Urinary bladder (tissue), 3 donors: ENCODE measurements at regions not wholly inside any gene's neighbourhood (a gene's known extent, or its start where the extent isn't known, plus 50 kb on each side); places are given as distances from the start of the nearest gene placed in this dataset.
A peak's percentile ranks its signal among the peaks of the same experiment; 100 is the strongest.

Source experiments
- DNase-seq: peaks from one replicate; pipeline ENCODE4 v3.0.0-alpha.2; 2015; ENCODE audit errors: extremely low spot score
- H3K27ac ChIP-seq: one replicate; pipeline ENCODE4 v1.5.1; 2013; ENCODE audit warnings: low read depth, mild to moderate bottlenecking, moderate library complexity
- H3K36me3 ChIP-seq: one replicate; pipeline ENCODE4 v1.6.1; 2013; ENCODE audit warnings: mild to moderate bottlenecking, moderate library complexity; ENCODE audit not compliant: insufficient read depth
- H3K4me1 ChIP-seq: one replicate; pipeline ENCODE4 v1.6.1; 2013; ENCODE audit warnings: mild to moderate bottlenecking, moderate library complexity; ENCODE audit not compliant: insufficient read depth
- H3K4me3 ChIP-seq: one replicate; pipeline ENCODE4 v1.5.1; 2013; ENCODE audit warnings: low read depth, low read length
- WGBS: extraction: QIAGEN DNeasy Blood & Tissue Kit; methylation state at CpG from one replicate; pipeline ENCODE4 v1.1.7; 2013; 5-methylcytosine and 5-hydroxymethylcytosine counted together
- donor health status: healthy with polysubstance abuse.
- donor health status: healthy.

DNA sequence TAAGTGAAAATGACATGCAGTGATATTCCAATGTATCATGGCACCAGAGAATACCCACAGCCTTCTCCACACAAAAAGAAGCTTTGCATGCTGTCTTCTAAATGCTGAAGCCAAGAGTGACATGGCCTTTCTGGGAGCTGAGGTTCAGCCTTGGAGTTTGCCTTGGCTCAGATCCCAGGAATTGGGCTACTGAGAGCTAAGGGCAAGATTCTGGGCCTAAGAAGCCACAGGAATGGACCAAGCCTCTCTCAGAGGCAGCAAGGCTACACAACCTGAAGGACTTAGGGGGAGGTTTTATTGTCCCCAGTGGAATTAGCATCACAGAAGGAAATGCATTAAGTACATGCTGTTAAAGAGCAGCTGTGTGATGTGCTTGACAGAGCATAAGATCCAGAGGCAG, 1078.5 kb downstream of the TUSC7 start:
- Histone ChIP-seq H3K4me1 (no peaks in the 10 kb centered on the region), H3K27ac (no peak overlapping the region), H3K36me3 (no peaks in the 10 kb centered on the region), H3K4me3 (no peak overlapping the region)
- no peak for DNase-seq

DNA sequence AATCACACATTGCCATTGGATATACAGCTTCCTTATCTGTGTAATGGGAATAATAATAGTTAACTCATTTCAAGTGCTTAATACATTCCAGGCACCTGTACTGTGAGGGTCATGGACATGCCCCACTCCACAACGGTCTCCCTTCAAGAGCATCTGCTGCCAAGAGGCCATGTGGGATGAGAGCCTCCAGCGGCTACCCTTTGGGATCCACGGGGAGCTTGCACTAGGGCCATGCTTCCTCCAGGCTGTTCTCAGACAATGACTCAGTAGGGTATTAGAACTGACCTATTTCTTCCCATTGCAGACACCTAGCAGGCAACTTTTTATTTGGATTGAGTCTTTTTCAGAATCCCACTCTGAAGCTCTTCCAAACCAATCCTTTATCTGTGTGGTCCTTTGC, 1078.9 kb downstream of the TUSC7 start:
- no peaks in the 10 kb centered on the region for H3K36me3 ChIP-seq
- no peaks in the 10 kb centered on the region for H3K4me1 ChIP-seq
- no peak for DNase-seq
- no peak overlapping the region for H3K4me3 ChIP-seq
- WGBS, result 56% methylated on average over 3 of the region's 3 CpGs
- no peak overlapping the region for H3K27ac ChIP-seq

DNA sequence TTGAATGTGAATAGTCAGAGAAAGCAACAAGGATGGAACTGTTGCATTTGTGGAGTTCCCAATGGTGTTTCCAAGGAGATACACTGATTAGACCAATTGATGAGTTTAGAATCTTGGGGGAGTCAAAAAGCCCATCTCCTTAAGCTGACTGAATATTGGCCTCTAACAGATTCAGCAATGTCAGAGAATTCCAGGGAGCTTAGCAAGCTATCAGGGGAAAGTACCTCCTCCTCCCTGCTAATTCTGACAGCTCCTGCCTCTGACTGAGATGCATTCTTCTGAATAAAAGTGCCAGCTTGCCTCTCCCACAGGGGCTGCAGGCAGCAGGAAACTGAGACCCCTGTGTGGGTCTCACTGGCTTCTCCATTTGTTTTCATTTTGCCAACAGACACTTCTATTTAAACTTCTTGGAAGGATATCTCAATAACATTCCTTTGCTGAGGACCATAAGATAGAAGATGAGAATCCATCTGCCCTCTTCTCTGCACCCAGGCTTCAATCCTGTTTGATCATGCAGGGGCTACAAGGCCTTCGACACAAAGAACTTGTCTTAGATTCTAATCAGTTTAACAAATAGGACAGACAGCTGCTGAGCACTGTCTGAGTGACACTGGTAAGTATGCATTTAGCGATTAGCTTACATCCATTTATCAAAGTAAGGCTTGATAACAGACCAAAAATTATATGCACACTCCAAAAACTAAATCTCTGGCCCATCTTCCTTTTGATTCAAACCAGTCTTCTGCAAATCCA, 1080.8 kb downstream of the TUSC7 start:
- DNase-seq, result no peak
- 70% methylated on average over 2 of the region's 2 CpGs for WGBS
- H3K4me3 ChIP-seq, result no peak overlapping the region
- no peak overlapping the region for H3K27ac ChIP-seq
- H3K36me3 ChIP-seq, result no peaks in the 10 kb centered on the region
- no peaks in the 10 kb centered on the region for H3K4me1 ChIP-seq

DNA sequence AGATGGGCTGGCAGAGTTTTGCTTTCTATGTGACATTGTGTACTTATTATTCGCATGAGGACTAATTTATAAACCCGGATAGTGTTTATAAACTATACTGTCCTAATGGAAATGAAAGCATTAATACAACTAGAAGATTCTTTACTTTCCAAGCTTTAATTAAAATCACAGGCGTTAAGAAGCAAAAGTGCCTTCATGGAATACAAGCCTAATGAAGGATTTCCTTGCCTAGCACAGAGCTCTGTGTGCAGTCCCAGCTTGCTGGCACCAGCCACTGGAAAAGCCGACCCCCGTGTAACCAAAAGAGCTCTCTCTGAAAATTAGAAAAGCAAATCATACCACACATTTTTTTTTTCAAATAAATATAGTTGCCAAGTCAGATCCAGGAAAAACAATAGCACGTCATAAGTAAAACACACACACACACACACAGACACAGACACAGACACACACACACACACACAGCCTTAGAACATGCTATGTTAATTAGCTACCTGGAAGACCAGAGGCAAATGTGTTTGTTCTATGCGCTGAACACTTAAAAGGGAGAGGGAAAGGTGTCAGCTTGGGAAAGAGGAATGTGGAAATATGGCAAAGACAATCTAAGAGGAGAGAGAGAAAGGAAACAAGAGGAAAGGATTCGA, 1084.2 kb downstream of the TUSC7 start:
- no peak for DNase-seq
- no peaks in the 10 kb centered on the region for H3K4me1 ChIP-seq
- WGBS, result 56% methylated on average over 8 of the region's 8 CpGs
- H3K36me3 ChIP-seq, result no peaks in the 10 kb centered on the region
- H3K27ac ChIP-seq, result no peak overlapping the region
- no peak overlapping the region for H3K4me3 ChIP-seq

DNA sequence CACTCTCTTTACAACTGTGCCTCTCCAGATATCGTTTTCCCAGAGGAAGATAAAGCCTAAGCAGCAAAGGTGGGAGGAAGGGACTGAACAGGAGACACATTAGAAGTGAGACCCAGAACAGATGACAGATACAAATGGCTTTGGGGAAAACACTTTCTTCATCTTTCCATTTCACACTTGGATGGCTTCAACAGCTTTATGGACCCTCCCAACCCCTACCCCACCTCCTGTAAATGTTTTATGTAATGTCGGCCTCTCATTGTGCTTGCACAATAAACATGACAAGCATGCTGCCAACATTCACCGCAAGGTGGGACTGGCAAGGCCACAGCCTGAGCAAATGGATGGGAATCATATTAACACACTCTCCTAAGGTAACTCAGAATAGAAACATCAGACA, 1088.6 kb downstream of the TUSC7 start:
- H3K4me3 ChIP-seq, result no peak overlapping the region
- WGBS, result 73% methylated on average over 3 of the region's 3 CpGs
- H3K27ac ChIP-seq, result no peak overlapping the region
- H3K36me3 ChIP-seq, result no peaks in the 10 kb centered on the region
- no peak for DNase-seq
- no peaks in the 10 kb centered on the region for H3K4me1 ChIP-seq

DNA sequence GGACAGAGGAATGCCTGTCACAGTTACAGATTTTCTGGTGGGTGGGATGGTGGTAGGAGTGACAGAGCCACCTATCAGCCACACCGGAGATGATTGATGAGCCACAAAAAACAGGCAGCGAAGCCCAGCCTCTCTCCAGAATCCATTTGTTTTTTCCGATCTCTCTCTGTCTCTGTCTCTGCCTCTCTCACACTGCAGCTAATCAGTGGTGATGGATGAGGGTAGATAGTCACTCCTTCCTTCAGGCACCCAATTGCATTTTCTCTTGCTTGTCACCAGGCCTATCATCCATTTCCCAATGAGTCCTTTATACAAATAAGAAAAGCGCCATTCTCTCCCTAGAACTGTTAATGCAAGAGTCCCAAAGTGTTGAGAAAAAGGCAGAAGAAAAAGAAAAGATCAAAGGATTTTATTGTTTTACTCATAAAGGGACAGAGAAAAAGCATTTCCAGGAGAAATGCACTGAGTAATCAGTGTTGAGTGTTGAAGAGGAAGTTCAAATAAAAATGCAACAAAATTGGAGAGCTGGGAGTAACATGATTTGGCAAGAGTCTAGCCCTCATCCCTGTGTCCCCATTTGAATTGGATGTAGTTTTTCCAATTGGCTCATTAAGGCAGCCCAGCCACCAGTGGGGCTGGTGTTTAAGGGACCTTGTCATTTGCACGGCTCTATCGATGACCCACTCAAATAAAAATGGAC, 1089.3 kb downstream of the TUSC7 start:
- H3K36me3 ChIP-seq, result no peaks in the 10 kb centered on the region
- WGBS, result 76% methylated on average over 6 of the region's 6 CpGs
- no peak overlapping the region for H3K27ac ChIP-seq
- DNase-seq, result no peak
- H3K4me1 ChIP-seq, result no peaks in the 10 kb centered on the region
- no peak overlapping the region for H3K4me3 ChIP-seq

DNA sequence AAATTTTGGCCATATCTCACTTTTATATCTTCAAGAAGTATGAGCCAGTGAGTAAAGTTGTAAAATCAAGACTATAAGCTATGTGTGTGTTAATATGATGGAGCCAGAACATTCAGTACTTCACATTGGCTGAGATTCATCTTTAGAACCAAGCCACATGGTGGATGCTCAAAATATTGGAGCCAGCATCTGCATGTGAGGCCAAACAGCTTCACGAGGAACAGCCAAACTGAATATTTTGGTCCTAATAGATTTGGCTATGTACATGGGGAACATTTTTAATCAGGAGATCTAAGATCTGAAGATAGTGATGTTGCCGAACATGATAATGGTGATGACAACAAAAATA, 1089.8 kb downstream of the TUSC7 start:
- no peak overlapping the region for H3K27ac ChIP-seq
- no peak overlapping the region for H3K4me3 ChIP-seq
- H3K4me1 ChIP-seq, result no peaks in the 10 kb centered on the region
- peak; percentile 32 for DNase-seq
- no peaks in the 10 kb centered on the region for H3K36me3 ChIP-seq
- WGBS, result 62% methylated on average over 2 of the region's 2 CpGs

DNA sequence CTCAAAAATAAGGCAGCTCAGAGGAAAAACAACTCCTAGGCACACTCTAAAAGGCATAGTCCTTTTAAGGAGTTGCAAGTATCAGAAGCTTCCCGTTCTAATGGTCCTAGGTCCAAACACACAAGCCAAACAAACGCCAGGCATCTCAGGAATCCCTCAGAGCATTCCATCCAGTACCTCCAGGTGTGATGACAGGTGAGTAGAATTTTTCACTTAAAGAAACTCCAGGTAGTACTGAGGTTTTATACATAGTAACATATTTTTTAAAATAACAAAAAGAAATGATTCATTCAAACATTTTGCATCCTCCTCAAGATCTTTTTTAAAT, 1092.3 kb downstream of the TUSC7 start:
- Histone ChIP-seq H3K27ac (no peak overlapping the region), H3K36me3 (no peaks in the 10 kb centered on the region), H3K4me1 (no peaks in the 10 kb centered on the region), H3K4me3 (no peak overlapping the region)
- WGBS, result 34% methylated on average over 2 of the region's 2 CpGs
- no peak for DNase-seq

DNA sequence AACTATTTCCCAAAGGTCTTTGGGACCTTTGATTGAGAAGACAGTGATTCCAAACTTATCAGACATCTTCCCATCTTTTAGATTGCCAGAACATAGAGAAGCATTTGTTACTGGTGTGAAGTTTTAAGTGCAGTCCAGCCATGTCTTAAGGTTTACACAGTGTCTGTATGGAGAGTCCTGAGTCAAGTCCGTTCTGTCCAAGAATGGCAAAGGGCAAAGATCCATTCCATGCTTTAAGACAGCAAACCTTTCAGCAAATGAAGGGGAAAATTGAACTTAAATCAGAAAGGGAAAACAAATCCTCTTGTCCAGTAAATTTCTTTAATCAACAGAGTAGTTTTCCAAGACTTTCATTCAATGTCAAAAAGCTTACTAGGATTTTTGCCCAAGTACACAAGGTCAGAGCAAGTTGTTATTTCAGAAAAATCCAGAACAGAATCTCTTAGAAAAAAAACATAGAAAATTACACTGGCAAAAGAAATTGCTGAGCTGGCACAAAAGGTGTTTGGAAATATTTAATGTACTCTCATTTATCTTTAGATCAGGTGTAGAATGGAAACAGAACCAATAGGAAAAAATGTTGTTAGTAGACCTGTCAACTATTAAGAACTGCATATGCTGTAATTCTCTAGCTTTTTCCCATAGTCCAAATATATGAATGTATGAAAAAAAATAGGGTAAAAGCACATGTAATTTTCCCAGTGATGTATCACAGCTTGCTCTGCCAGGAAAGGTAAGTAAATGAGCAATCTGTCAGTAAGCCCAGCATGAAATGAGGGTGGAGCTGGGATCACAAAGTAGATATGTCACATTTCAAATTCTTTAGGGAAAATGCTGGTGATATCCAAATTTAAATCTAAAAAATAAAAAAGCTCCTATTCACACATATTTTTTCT, 1099.9 kb downstream of the TUSC7 start:
- 73% methylated on average over 1 of the region's 1 CpG for WGBS

DNA sequence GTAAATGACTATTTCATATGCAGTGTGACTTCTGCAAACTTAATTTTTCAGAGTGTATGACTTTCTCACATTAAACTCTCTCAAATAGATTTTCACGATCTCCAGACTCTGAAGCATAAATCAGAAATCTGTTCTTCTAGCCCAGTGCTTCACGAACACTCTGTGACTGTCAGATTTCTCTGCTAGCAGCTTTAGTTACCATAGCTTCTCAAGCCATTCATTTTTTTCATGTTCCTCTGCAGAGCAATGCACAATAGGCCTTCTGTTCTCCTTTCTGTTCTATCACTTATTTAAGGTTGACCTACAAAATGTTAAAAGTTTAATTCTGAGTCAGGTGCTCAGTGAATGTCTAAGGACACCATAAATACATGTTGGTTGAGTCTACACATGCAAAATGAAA, 1102.2 kb downstream of the TUSC7 start:
- no peaks in the 10 kb centered on the region for H3K4me1 ChIP-seq
- H3K36me3 ChIP-seq, result no peaks in the 10 kb centered on the region
- no peak for DNase-seq
- no peak overlapping the region for H3K4me3 ChIP-seq
- no peak overlapping the region for H3K27ac ChIP-seq
- 71% methylated on average over 2 of the region's 2 CpGs for WGBS

More for the DNA sequence above, 1099.9 kb downstream of the TUSC7 start:
- DNase-seq, result no peak
- no peak overlapping the region for H3K27ac ChIP-seq
- H3K4me3 ChIP-seq, result no peak overlapping the region
- no peaks in the 10 kb centered on the region for H3K4me1 ChIP-seq
- H3K36me3 ChIP-seq, result no peaks in the 10 kb centered on the region

DNA sequence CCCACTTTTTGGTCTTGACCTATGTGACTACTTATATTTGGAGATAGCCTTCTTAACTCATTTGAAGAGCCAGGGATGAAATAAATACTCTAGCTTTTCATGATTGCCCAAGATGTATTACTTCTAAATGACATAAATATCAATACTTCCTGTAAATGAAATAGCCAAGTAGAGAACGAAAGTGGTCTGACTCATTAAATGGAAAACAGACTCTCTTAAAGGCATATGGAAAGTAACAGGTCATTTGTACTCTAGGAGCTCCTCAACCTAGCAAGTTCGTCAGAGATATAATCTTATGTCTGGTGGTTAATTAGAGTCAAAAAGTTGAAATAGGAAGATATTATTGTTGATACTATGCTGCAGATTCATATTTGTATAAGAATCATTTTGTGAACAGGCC, 1105.4 kb downstream of the TUSC7 start:
- H3K4me1 ChIP-seq, result no peaks in the 10 kb centered on the region
- H3K4me3 ChIP-seq, result no peak overlapping the region
- DNase-seq, result no peak
- no peaks in the 10 kb centered on the region for H3K36me3 ChIP-seq
- 49% methylated on average over 2 of the region's 2 CpGs for WGBS
- H3K27ac ChIP-seq, result no peak overlapping the region

DNA sequence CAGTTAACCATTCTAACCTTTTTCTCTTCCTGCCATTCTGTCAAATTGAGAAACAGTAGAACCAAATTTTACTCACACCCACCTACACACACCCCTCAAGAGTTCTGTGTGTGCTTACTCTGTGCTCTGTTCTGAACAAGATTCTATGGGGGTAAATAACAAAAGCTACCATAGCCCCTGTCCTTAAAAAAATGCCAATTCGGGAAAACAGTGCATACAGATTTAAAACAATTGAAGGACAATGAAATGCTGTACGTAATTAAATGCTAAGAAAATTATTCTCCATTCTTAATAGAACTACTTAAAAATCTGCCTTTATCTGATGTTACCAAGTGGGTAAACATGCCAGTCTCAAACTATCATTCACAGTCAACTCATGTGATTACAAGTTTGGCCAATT, 1107.5 kb downstream of the TUSC7 start:
- Histone ChIP-seq H3K4me3 (no peak overlapping the region), H3K36me3 (no peaks in the 10 kb centered on the region), H3K27ac (no peak overlapping the region), H3K4me1 (no peaks in the 10 kb centered on the region)
- no peak for DNase-seq
- WGBS, result 94% methylated on average over 2 of the region's 2 CpGs

DNA sequence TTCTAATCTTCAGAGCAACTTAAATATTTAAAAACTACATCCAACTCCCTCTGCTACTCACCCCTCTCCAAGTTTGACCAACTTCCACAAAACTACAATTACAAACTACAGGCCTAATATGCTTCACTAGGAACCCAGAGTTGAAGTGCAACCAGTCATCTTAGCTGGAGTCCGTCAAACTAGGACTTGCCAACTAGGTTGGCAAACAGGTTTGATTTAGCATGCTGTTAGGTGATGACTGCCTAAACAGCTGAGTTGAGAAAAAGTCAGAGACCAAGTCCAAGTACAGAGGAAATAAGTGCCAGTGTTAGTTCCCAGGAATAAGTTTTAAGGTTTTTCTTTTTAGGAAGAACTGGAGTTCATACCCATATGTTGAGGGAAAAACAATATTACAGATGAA, 1109.0 kb downstream of the TUSC7 start:
- Histone ChIP-seq H3K36me3 (no peaks in the 10 kb centered on the region), H3K27ac (no peak overlapping the region), H3K4me3 (no peak overlapping the region), H3K4me1 (no peaks in the 10 kb centered on the region)
- WGBS, result 67% methylated on average over 1 of the region's 1 CpG
- DNase-seq, result no peak
